Heart right ventricle (tissue), 16 donors: ENCODE measurements at regions not wholly inside any gene's neighbourhood (a gene's known extent, or its start where the extent isn't known, plus 50 kb on each side); places are given as distances from the start of the nearest gene placed in this dataset.

Experiments
- ATAC-seq, 8 donors: fragments of 200-7000 bp; cut with Tn5 transposase; one replicate each; pipeline ENCODE4 v1.9.1; 2020; ENCODE audit warnings: mild to moderate bottlenecking in 8 of 8, moderate library complexity in 8 of 8, moderate number of reproducible peaks in 1 of 8
- DNase-seq, 2 donors: peaks; one replicate each; pipeline ENCODE4 v3.0.0-alpha.2; 2020
- H3K27ac ChIP-seq, 10 donors: fragments of 200-600 bp; sonication (generic) in 2 of 10; one replicate each; pipeline versions ENCODE4 v1.5.0 to v1.8.0; 2020 to 2022; ENCODE audit warnings: mild to moderate bottlenecking in 3 of 10
- H3K27me3 ChIP-seq, 7 donors: fragments of 200-600 bp; one replicate each; pipeline ENCODE4 v1.8.0; 2021 to 2022; ENCODE audit warnings: mild to moderate bottlenecking in 2 of 7
- H3K36me3 ChIP-seq, 9 donors: fragments of 200-600 bp; sonication (generic) in 1 of 9; one replicate each; pipeline versions ENCODE4 v1.5.0 to v1.8.0; 2020 to 2022; ENCODE audit warnings: mild to moderate bottlenecking in 2 of 9
- H3K4me1 ChIP-seq, 9 donors: fragments of 200-600 bp; sonication (generic) in 1 of 9; one replicate each; pipeline versions ENCODE4 v1.5.0 to v1.8.0; 2020 to 2022; ENCODE audit warnings: mild to moderate bottlenecking in 4 of 9
- H3K4me3 ChIP-seq, 10 donors: fragments of 200-600 bp; sonication (generic) in 2 of 10; one replicate each; pipeline versions ENCODE4 v1.5.0 to v1.8.0; 2020 to 2022; ENCODE audit warnings: mild to moderate bottlenecking in 7 of 10, moderate library complexity in 2 of 10
- H3K9me3 ChIP-seq, 11 donors: fragments of 200-600 bp in 10 of 11; sonication (generic) in 2 of 11; one replicate each; pipeline versions ENCODE4 v1.5.0 to v1.8.0; 2013 to 2022; ENCODE audit warnings: mild to moderate bottlenecking in 2 of 11, control low read depth in 1 of 11, moderate library complexity in 1 of 11
- CTCF ChIP-seq, 9 donors: fragments of 200-600 bp; sonication (generic) in 2 of 9; IDR thresholded peaks; one replicate each; pipeline versions ENCODE4 v1.5.0 to v1.8.0; 2021 to 2022; ENCODE audit warnings: antibody characterized with exemption in 9 of 9, mild to moderate bottlenecking in 5 of 9, moderate library complexity in 1 of 9
- WGBS, 2 donors: extraction: QIAGEN DNeasy Blood & Tissue Kit; methylation state at CpG; one replicate each; pipeline ENCODE4 v1.1.7; 2013; ENCODE audit warnings: inconsistent platforms in 1 of 2; 5-methylcytosine and 5-hydroxymethylcytosine counted together
- intact Hi-C, 10 donors: fragments of 100-400 bp; cut with DNase I; formaldehyde crosslinking; loops; one replicate each; pipeline versions ENCODE4 v1.11.1 to v1.14.2; 2022
- donor health status: Arrhythmogenic right ventricular cardiomyopathy.
- donor health status: ischemic (EF 13 %, LVEDD 7.1; RV severe dilation, severe dysfunction).
- donor health status: healthy with polysubstance abuse.
- donor health status: DM: no; HTN: yes; CAD: no.
- donor health status: DM: no; HTN: no; CAD: no.
- donor health status: ischemic (EF 25% LVEDD 6.9; RV normal size, moderate dysfunction).
- donor health status: ischemic (EF 25% LVEDD 5.7; RV mildly dilated, moderate dysfunction).
- donor health status: healthy.
- donor health status: DM: yes; HTN: yes; CAD: no.
- donor health status: Ischemic cardiomyopathy.
- donor health status: ischemic (EF 35%, LVEDD 5.7; RV mildly dilated, moderate dysfunction).
- donor health status: nonischemic (EF 11% LVEDD 7.7; RV severe dilation, severe dysfunction).
- donor health status: DM: yes; HTN: yes; CAD: no.
- donor health status: PGD.
- donor health status: ischemic (EF 29% LVEDD 5.4; RV normal size, mild dysfunction).
- donor health status: nonischemic (EF 23%, LVEDD 6.1; RV moderate dilation, normal function).

- no peaks in the 10 kb centered on the region for H3K4me1 ChIP-seq
- no peak overlapping the region for H3K4me3 ChIP-seq
- H3K36me3 ChIP-seq = no peaks in the 10 kb centered on the region
- intact Hi-C loops = no loop called here
- TF ChIP-seq CTCF (IDR thresholded peaks at IDR 0.05) = no peak
- H3K9me3 ChIP-seq = peaks cover 0 to 46% (median 14%) of the 10 kb centered on the region in 11 donors
- ATAC-seq (no peak), DNase-seq (no peak)
- H3K27me3 ChIP-seq = no peaks in the 10 kb centered on the region
- no peak overlapping the region for H3K27ac ChIP-seq
These were observed 354.2 kb upstream of the VRK2 start for GRCh38 chr2:57692395-57692794.

GRCh38 chr2:57693177-57693576, 353.4 kb upstream of the VRK2 start:
- intact Hi-C loops = no loop called here
- ATAC-seq = no peak
- H3K4me3 ChIP-seq = no peak overlapping the region
- H3K27ac ChIP-seq = no peak overlapping the region
- peaks cover 0 to 38% (median 14%) of the 10 kb centered on the region in 11 donors for H3K9me3 ChIP-seq
- DNase-seq = no peak
- no peak for TF ChIP-seq CTCF (IDR thresholded peaks at IDR 0.05)
- H3K4me1 ChIP-seq = no peaks in the 10 kb centered on the region
- no peaks in the 10 kb centered on the region for H3K36me3 ChIP-seq
- no peaks in the 10 kb centered on the region for H3K27me3 ChIP-seq

- peaks cover 0 to 31% (median 13%) of the 10 kb centered on the region in 11 donors for H3K9me3 ChIP-seq
- H3K27me3 ChIP-seq = no peaks in the 10 kb centered on the region
- 83 to 94% methylated on average over 2 of the region's 2 CpGs for whole genome bisulfite sequencing, 2 donors
- H3K27ac ChIP-seq = no peak overlapping the region
- no peaks in the 10 kb centered on the region for H3K4me1 ChIP-seq
- no peak for TF ChIP-seq CTCF (IDR thresholded peaks at IDR 0.05)
- ATAC-seq (no peak), DNase-seq (no peak)
- no peak overlapping the region for H3K4me3 ChIP-seq
- intact Hi-C loops = no loop called here
- H3K36me3 ChIP-seq = no peaks in the 10 kb centered on the region
These were observed 352.6 kb upstream of the VRK2 start for GRCh38 chr2:57693965-57694364.

- no peak for TF ChIP-seq CTCF (IDR thresholded peaks at IDR 0.05)
- no peaks in the 10 kb centered on the region for H3K36me3 ChIP-seq
- H3K9me3 ChIP-seq = peaks cover 0 to 11% (median 3%) of the 10 kb centered on the region in 11 donors
- H3K4me1 ChIP-seq = no peaks in the 10 kb centered on the region
- 82 to 85% methylated on average over 4 of the region's 4 CpGs for WGBS, 2 donors
- no peak for DNase-seq
- H3K4me3 ChIP-seq = no peak overlapping the region
- no peak overlapping the region for H3K27ac ChIP-seq
- no peaks in the 10 kb centered on the region for H3K27me3 ChIP-seq
- intact Hi-C loops = no loop called here
- no peak for ATAC-seq
These were observed 350.6 kb upstream of the VRK2 start for GRCh38 chr2:57696016-57696415.

- DNase-seq = no peak
- no peak for TF ChIP-seq CTCF (IDR thresholded peaks at IDR 0.05)
- H3K27me3 ChIP-seq = no peaks in the 10 kb centered on the region
- H3K9me3 ChIP-seq = no peaks in the 10 kb centered on the region
- no peak overlapping the region for H3K4me3 ChIP-seq
- WGBS, 2 donors = 44 to 60% methylated on average over 1 of the region's 1 CpG
- H3K27ac ChIP-seq = no peak overlapping the region
- H3K36me3 ChIP-seq = no peaks in the 10 kb centered on the region
- no peaks in the 10 kb centered on the region for H3K4me1 ChIP-seq
- ATAC-seq = no peak
- intact Hi-C loops = no loop called here
These were observed 348.2 kb upstream of the VRK2 start for GRCh38 chr2:57698392-57698791.
